ENCODE measurements at regions not wholly inside any gene's neighbourhood (a gene's known extent, or its start where the extent isn't known, plus 50 kb on each side); places are given as distances from the start of the nearest gene placed in this dataset.

DNA sequence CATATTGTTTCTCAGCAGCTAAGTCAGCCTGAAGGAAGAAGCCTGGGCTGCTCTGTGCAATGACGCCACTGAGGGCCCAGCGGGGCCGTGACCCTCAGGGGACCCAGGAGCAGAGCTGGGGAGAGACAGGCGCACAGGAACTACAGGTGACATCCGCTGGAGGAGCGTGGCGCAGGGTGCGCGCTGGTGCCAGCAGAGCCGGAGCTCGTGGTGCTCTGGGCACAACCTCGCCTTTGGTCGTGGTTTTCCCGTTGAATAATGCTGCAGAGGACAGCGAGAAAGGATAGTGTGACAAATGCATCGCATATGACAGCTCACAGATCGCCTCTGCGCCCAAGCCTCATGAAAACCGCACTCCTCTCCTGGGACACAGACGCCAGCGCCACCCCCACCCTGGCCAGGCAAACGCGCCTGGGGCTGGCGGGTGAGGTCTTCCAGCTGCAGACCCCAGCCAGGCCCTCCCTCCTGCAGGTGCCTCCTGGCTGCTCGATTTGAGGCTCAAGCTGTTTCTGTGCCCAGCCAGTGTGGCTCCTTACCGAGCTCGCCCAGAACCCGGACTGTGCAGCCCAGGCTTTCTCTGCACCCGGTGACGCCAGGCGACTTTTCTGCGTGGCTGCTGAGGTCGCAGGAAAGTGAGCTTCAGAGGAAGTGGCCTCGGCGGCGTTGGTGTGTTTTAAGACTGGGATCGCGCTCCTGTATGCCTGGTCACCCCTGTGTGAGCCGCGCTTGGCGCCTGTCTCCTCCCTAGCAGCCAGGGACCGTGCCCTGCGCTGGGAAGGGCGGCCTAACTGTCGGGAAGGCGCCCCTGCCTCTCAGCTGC lies 583.1 kb upstream of the HS6ST1 start (continued):
- TF ChIP-seq, protein P1, sequence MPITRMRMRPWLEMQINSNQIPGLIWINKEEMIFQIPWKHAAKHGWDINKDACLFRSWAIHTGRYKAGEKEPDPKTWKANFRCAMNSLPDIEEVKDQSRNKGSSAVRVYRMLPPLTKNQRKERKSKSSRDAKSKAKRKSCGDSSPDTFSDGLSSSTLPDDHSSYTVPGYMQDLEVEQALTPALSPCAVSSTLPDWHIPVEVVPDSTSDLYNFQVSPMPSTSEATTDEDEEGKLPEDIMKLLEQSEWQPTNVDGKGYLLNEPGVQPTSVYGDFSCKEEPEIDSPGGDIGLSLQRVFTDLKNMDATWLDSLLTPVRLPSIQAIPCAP (CRISPR knock-in tag; IDR thresholded peaks at IDR 0.05): no peak
- TF ChIP-seq ZNF396 (CRISPR knock-in tag; IDR thresholded peaks at IDR 0.05; ENCODE audit: borderline replicate concordance): no peak
- TF ChIP-seq TEAD1 (CRISPR knock-in tag; IDR thresholded peaks at IDR 0.05): no peak
- no peak for TF ChIP-seq TP53 (CRISPR knock-in tag; IDR thresholded peaks at IDR 0.05)
- no peak for TF ChIP-seq ZNF671 (CRISPR knock-in tag; IDR thresholded peaks at IDR 0.05)
- no peak for TF ChIP-seq SMAD3 (CRISPR knock-in tag; IDR thresholded peaks at IDR 0.05; ENCODE audit: borderline replicate concordance)
- TF ChIP-seq ZNF138 (CRISPR knock-in tag; conservative IDR thresholded peaks at IDR 0.05): no peak
- TF ChIP-seq, protein P2, sequence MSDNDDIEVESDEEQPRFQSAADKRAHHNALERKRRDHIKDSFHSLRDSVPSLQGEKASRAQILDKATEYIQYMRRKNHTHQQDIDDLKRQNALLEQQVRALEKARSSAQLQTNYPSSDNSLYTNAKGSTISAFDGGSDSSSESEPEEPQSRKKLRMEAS (CRISPR knock-in tag; IDR thresholded peaks at IDR 0.05): no peak
- no peak for TF ChIP-seq SP1 (CRISPR knock-in tag; conservative IDR thresholded peaks at IDR 0.05)
- TF ChIP-seq ETV6 (CRISPR knock-in tag; IDR thresholded peaks at IDR 0.05): no peak

DNA sequence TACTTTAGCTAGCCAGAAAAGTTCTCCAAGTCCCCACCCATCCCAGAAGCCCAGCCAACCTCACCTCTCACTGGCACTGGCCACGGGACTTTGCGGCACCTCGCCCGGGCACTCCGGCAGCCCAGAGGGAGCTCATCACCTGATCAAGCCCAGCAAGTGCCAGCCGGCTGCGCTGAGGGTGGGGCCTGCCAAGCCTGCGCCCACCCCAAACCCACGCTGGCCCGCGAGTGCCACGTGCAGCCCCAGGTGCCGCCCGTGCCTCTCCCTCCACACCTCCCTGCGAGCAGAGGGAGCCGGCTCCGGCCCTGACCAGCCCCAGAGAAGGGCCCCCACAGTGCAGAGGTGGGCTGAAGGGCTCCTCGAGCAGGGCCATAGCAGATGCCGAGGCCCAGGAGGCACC lies 585.0 kb upstream of the HS6ST1 start:
- ChIA-PET CTCF (no interaction called here), POLR2A (no interaction called here)
- peaks cover 6% of the 10 kb centered on the region; the same call in 1 of the 2 replicates for H3K36me3 Mint-ChIP-seq
- no peak overlapping the region for H3K27ac Mint-ChIP-seq
- DNase-seq (ENCODE audit: low spot score) (no peak), ATAC-seq (no peak)
- H3K4me1 Mint-ChIP-seq: 0 out of 2 replicates have a peak, but pooled peaks cover 3% of the 10 kb centered on the region
- H3K9me3 Mint-ChIP-seq: peaks cover 26% of the 10 kb centered on the region
- H3K27me3 Mint-ChIP-seq (ENCODE audit: low read depth): no peaks in the 10 kb centered on the region
- H3K4me3 Mint-ChIP-seq: no peak overlapping the region
- TF ChIP-seq, protein P3, sequence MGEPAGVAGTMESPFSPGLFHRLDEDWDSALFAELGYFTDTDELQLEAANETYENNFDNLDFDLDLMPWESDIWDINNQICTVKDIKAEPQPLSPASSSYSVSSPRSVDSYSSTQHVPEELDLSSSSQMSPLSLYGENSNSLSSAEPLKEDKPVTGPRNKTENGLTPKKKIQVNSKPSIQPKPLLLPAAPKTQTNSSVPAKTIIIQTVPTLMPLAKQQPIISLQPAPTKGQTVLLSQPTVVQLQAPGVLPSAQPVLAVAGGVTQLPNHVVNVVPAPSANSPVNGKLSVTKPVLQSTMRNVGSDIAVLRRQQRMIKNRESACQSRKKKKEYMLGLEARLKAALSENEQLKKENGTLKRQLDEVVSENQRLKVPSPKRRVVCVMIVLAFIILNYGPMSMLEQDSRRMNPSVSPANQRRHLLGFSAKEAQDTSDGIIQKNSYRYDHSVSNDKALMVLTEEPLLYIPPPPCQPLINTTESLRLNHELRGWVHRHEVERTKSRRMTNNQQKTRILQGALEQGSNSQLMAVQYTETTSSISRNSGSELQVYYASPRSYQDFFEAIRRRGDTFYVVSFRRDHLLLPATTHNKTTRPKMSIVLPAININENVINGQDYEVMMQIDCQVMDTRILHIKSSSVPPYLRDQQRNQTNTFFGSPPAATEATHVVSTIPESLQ (CRISPR knock-in tag; IDR thresholded peaks at IDR 0.05): no peak
- TF ChIP-seq, protein P4, sequence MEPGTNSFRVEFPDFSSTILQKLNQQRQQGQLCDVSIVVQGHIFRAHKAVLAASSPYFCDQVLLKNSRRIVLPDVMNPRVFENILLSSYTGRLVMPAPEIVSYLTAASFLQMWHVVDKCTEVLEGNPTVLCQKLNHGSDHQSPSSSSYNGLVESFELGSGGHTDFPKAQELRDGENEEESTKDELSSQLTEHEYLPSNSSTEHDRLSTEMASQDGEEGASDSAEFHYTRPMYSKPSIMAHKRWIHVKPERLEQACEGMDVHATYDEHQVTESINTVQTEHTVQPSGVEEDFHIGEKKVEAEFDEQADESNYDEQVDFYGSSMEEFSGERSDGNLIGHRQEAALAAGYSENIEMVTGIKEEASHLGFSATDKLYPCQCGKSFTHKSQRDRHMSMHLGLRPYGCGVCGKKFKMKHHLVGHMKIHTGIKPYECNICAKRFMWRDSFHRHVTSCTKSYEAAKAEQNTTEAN (CRISPR knock-in tag; IDR thresholded peaks at IDR 0.05): no peak
- TF ChIP-seq, protein P5, sequence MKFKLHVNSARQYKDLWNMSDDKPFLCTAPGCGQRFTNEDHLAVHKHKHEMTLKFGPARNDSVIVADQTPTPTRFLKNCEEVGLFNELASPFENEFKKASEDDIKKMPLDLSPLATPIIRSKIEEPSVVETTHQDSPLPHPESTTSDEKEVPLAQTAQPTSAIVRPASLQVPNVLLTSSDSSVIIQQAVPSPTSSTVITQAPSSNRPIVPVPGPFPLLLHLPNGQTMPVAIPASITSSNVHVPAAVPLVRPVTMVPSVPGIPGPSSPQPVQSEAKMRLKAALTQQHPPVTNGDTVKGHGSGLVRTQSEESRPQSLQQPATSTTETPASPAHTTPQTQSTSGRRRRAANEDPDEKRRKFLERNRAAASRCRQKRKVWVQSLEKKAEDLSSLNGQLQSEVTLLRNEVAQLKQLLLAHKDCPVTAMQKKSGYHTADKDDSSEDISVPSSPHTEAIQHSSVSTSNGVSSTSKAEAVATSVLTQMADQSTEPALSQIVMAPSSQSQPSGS (CRISPR knock-in tag; IDR thresholded peaks at IDR 0.05; ENCODE audit: borderline replicate concordance, low read depth): no peak
- TF ChIP-seq NR2C2 (CRISPR knock-in tag; IDR thresholded peaks at IDR 0.05) (no peak), CREM (CRISPR knock-in tag; IDR thresholded peaks at IDR 0.05) (no peak), ATF1 (CRISPR knock-in tag; IDR thresholded peaks at IDR 0.05) (no peak), ZNF232 (CRISPR knock-in tag; IDR thresholded peaks at IDR 0.05) (no peak), RELA (CRISPR knock-in tag; IDR thresholded peaks at IDR 0.05; ENCODE audit: borderline replicate concordance) (no peak), ELF4 (CRISPR knock-in tag; IDR thresholded peaks at IDR 0.05; ENCODE audit: low read depth) (no peak)
- TF ChIP-seq, protein P6, sequence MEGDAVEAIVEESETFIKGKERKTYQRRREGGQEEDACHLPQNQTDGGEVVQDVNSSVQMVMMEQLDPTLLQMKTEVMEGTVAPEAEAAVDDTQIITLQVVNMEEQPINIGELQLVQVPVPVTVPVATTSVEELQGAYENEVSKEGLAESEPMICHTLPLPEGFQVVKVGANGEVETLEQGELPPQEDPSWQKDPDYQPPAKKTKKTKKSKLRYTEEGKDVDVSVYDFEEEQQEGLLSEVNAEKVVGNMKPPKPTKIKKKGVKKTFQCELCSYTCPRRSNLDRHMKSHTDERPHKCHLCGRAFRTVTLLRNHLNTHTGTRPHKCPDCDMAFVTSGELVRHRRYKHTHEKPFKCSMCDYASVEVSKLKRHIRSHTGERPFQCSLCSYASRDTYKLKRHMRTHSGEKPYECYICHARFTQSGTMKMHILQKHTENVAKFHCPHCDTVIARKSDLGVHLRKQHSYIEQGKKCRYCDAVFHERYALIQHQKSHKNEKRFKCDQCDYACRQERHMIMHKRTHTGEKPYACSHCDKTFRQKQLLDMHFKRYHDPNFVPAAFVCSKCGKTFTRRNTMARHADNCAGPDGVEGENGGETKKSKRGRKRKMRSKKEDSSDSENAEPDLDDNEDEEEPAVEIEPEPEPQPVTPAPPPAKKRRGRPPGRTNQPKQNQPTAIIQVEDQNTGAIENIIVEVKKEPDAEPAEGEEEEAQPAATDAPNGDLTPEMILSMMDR (IDR thresholded peaks at IDR 0.05): no peak
- TF ChIP-seq, protein P7, sequence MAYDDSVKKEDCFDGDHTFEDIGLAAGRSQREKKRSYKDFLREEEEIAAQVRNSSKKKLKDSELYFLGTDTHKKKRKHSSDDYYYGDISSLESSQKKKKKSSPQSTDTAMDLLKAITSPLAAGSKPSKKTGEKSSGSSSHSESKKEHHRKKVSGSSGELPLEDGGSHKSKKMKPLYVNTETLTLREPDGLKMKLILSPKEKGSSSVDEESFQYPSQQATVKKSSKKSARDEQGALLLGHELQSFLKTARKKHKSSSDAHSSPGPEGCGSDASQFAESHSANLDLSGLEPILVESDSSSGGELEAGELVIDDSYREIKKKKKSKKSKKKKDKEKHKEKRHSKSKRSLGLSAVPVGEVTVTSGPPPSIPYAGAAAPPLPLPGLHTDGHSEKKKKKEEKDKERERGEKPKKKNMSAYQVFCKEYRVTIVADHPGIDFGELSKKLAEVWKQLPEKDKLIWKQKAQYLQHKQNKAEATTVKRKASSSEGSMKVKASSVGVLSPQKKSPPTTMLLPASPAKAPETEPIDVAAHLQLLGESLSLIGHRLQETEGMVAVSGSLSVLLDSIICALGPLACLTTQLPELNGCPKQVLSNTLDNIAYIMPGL (CRISPR knock-in tag; IDR thresholded peaks at IDR 0.05): no peak
- TF ChIP-seq, protein P8, sequence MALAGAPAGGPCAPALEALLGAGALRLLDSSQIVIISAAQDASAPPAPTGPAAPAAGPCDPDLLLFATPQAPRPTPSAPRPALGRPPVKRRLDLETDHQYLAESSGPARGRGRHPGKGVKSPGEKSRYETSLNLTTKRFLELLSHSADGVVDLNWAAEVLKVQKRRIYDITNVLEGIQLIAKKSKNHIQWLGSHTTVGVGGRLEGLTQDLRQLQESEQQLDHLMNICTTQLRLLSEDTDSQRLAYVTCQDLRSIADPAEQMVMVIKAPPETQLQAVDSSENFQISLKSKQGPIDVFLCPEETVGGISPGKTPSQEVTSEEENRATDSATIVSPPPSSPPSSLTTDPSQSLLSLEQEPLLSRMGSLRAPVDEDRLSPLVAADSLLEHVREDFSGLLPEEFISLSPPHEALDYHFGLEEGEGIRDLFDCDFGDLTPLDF (CRISPR knock-in tag; IDR thresholded peaks at IDR 0.05): no peak
- TF ChIP-seq, protein P9, sequence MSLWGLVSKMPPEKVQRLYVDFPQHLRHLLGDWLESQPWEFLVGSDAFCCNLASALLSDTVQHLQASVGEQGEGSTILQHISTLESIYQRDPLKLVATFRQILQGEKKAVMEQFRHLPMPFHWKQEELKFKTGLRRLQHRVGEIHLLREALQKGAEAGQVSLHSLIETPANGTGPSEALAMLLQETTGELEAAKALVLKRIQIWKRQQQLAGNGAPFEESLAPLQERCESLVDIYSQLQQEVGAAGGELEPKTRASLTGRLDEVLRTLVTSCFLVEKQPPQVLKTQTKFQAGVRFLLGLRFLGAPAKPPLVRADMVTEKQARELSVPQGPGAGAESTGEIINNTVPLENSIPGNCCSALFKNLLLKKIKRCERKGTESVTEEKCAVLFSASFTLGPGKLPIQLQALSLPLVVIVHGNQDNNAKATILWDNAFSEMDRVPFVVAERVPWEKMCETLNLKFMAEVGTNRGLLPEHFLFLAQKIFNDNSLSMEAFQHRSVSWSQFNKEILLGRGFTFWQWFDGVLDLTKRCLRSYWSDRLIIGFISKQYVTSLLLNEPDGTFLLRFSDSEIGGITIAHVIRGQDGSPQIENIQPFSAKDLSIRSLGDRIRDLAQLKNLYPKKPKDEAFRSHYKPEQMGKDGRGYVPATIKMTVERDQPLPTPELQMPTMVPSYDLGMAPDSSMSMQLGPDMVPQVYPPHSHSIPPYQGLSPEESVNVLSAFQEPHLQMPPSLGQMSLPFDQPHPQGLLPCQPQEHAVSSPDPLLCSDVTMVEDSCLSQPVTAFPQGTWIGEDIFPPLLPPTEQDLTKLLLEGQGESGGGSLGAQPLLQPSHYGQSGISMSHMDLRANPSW (CRISPR knock-in tag; conservative IDR thresholded peaks at IDR 0.05; ENCODE audit: low read depth): no peak
